ENCODE measurements at regions not wholly inside any gene's neighbourhood (a gene's known extent, or its start where the extent isn't known, plus 50 kb on each side); places are given as distances from the start of the nearest gene placed in this dataset.
"Not testable (repeated sequence)": the region's sequence is repeated elsewhere in the genome, so short reads cannot be mapped to it uniquely, and the experiment has no call there.

DNA sequence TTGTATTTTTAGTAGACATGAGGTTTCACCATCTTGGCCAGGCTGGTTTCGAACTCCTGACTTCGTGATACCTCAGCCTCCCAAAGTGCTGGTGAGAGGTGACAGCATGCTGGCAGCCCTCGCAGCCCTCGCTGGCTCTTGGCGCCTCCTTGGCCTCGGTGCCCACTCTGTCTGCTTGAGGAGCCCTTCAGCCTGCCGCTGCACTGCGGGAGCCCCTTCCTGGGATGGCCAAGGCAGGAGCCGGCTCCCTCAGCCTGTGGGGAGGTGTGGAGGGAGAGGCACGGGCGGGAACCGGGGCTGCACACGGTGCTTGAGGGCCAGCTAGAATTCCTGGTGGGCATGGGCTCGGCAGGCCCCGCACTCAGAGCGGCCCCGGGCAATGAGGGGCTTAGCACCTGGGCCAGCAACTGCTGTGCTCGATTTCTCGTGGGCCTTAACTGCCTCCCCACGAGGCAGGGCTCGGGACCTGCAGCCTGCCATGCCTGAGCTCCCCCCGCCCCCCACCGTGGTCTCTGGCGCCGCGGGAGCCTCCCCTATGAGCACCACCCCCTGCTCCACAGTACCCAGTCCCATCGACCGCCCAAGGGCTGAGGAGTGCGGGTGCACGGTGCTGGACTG, 96.5 kb upstream of the RHOBTB1 start:
- Histone ChIP-seq H3K4me3 (ENCODE audit: low read depth, low read length) (no peak overlapping the region), H3K27ac (no peak overlapping the region), H3K36me3 (no peaks in the 10 kb centered on the region), H3K9me3 (ENCODE audit: severe bottlenecking) (no peaks in the 10 kb centered on the region), H3K27me3 (ENCODE audit: insufficient read depth, low read depth, severe bottlenecking) (no peaks in the 10 kb centered on the region)
- DNase-seq, result no peak
- TF ChIP-seq, protein P1, sequence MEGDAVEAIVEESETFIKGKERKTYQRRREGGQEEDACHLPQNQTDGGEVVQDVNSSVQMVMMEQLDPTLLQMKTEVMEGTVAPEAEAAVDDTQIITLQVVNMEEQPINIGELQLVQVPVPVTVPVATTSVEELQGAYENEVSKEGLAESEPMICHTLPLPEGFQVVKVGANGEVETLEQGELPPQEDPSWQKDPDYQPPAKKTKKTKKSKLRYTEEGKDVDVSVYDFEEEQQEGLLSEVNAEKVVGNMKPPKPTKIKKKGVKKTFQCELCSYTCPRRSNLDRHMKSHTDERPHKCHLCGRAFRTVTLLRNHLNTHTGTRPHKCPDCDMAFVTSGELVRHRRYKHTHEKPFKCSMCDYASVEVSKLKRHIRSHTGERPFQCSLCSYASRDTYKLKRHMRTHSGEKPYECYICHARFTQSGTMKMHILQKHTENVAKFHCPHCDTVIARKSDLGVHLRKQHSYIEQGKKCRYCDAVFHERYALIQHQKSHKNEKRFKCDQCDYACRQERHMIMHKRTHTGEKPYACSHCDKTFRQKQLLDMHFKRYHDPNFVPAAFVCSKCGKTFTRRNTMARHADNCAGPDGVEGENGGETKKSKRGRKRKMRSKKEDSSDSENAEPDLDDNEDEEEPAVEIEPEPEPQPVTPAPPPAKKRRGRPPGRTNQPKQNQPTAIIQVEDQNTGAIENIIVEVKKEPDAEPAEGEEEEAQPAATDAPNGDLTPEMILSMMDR (IDR thresholded peaks at IDR 0.05; ENCODE audit: low read depth, low read length), result no peak

DNA sequence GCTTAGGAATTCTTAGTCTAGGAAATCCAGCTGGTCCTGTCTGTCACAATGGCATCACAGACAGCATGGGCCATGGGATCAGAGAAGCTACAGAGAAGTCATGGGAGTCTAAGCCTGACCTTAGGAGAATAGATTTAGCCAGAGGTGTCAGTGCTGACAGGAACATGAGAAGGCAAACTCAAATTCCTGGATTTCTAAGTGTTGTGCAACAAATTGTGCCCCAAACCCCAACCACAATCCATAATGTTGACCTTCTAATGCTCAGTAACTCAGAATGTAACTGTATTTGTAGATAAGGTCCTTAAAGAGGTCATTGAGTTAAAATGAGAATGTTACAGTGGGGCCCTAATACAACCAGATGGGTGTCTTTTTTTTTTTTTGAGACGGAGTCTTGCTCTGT, 95.9 kb upstream of the RHOBTB1 start:
- no peak overlapping the region for H3K27ac ChIP-seq
- no peak overlapping the region for H3K4me3 ChIP-seq (ENCODE audit: low read depth, low read length)
- no peaks in the 10 kb centered on the region for H3K27me3 ChIP-seq (ENCODE audit: insufficient read depth, low read depth, severe bottlenecking)
- DNase-seq, result no peak
- H3K36me3 ChIP-seq, result no peaks in the 10 kb centered on the region
- H3K9me3 ChIP-seq (ENCODE audit: severe bottlenecking), result no peaks in the 10 kb centered on the region
- TF ChIP-seq, protein P1 (IDR thresholded peaks at IDR 0.05; ENCODE audit: low read depth, low read length), result no peak

DNA sequence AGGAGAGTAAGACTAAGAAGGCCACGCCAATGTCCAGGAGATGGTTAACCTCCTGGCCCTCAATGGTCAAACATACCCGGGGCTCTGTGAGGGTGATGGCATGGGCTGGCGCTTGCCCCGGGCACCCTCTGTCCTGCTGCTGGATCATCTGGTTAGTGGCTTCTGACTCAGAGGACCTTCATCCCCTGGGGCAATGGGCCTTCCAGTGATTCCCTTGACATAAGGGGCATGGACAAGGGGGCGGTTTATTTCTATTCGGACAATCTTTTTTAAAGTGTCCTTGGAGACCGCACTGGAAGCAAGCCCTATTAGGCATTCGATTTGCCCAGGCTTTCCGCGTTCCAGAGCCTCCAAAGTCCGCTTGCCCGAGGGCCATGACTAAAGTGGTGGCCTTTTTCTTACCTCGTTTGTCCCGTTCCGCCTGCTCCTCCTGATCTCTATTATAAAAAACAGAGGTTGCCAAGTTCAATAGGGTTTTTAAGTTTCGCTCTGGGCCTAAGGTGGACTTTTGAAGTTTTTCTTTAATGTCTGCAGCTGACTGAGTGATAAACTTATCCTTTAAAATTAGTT, 93.4 kb upstream of the RHOBTB1 start:
- not testable (repeated sequence) for H3K9me3 ChIP-seq (ENCODE audit: severe bottlenecking); H3K27ac ChIP-seq; H3K27me3 ChIP-seq (ENCODE audit: insufficient read depth, low read depth, severe bottlenecking); H3K36me3 ChIP-seq; H3K4me3 ChIP-seq (ENCODE audit: low read depth, low read length); DNase-seq

DNA sequence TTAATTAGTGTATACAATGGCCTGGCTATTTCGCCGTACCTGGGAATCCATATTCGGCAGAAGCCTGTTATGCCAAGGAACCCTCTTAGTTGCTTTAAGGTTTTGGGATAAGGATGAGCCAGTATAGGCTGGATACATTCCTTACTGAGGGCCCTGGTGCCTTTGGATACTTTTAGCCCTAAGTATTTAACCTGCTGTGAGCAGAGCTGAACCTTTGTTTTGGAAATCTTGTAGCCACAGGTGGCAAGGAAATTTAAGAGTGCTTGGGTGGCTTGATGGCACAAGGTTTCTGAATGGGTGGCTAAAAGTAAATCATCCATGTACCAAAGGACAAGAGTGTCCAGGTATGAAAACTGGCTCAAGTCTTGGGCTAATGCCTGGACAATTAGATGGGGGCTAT, 92.2 kb upstream of the RHOBTB1 start:
- DNase-seq; H3K9me3 ChIP-seq (ENCODE audit: severe bottlenecking); H3K27ac ChIP-seq; H3K36me3 ChIP-seq; H3K27me3 ChIP-seq (ENCODE audit: insufficient read depth, low read depth, severe bottlenecking); H3K4me3 ChIP-seq (ENCODE audit: low read depth, low read length): not testable (repeated sequence)

DNA sequence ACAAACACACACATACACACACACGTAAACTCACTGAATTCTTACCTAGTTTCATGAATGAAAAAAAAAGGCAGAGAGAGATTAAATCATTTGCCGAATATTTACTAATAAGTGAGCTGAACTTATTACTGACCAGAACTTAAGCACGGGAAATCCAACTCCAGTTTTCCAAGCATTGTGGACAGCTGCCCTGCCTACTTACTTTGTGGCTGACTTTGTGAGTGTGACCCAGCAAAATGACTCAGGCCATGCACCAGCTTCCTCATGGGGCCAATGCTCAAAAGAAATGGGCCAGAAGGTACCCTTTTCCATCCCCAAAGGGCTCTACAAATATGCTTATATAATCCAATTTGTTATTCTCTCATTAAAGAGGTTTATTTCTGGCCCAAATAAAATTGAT, 87.4 kb upstream of the RHOBTB1 start:
- no peak overlapping the region for H3K27ac ChIP-seq
- DNase-seq, result no peak
- no peaks in the 10 kb centered on the region for H3K9me3 ChIP-seq (ENCODE audit: severe bottlenecking)
- no peak overlapping the region for H3K4me3 ChIP-seq (ENCODE audit: low read depth, low read length)
- TF ChIP-seq, protein P1 (IDR thresholded peaks at IDR 0.05; ENCODE audit: low read depth, low read length), result no peak
- no peaks in the 10 kb centered on the region for H3K36me3 ChIP-seq
- H3K27me3 ChIP-seq (ENCODE audit: insufficient read depth, low read depth, severe bottlenecking), result no peaks in the 10 kb centered on the region

DNA sequence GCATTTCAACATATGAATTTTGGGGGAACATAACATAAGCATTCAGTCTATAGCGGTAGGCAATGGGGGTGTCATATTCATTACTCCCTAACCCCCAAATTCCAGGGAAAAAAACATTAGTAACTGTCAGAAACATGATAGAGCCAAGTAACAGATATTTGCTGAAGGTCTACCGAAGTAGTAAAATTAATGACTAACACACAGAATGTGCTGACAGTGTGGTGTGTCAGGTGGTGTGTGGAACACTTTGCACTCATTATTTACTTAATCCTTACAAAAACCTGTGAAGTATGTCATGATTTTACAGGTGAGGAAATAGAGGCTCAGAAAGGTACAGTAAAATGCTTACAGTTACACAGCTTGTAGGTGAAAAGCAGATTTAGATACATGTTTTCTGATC, 85.4 kb upstream of the RHOBTB1 start:
- Histone ChIP-seq H3K27me3 (ENCODE audit: insufficient read depth, low read depth, severe bottlenecking) (no peaks in the 10 kb centered on the region), H3K4me3 (ENCODE audit: low read depth, low read length) (no peak overlapping the region), H3K36me3 (no peaks in the 10 kb centered on the region), H3K27ac (no peak overlapping the region), H3K9me3 (ENCODE audit: severe bottlenecking) (no peaks in the 10 kb centered on the region)
- TF ChIP-seq, protein P1 (IDR thresholded peaks at IDR 0.05; ENCODE audit: low read depth, low read length), result no peak
- DNase-seq, result no peak

DNA sequence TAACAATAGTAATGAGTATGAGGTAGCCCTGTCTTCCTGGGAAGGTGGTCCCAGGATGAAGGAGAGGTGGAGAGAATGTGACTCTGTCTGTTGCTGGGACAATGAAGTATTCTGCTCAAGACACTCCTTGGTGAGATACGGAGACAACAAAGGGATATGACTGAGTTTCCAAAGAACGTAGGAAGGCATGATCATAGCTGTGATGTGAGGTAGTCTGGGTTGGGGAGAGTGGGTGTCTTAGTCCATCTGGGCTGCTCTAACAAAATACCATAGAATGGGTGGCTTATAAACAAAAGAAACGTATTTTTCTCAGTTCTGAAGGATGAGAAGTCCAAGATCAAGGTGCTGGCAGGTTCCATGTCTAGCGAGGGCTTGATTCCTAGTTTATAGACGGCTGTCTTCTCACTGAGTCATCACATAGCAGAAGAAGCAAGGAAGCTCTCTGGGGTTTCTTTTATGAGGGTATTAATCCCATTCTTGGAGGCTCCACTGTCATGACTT, 84.9 kb upstream of the RHOBTB1 start:
- Histone ChIP-seq H3K27ac (no peak overlapping the region), H3K27me3 (ENCODE audit: insufficient read depth, low read depth, severe bottlenecking) (no peaks in the 10 kb centered on the region), H3K4me3 (ENCODE audit: low read depth, low read length) (no peak overlapping the region), H3K9me3 (ENCODE audit: severe bottlenecking) (no peaks in the 10 kb centered on the region), H3K36me3 (no peaks in the 10 kb centered on the region)
- no peak for DNase-seq
- TF ChIP-seq, protein P1 (IDR thresholded peaks at IDR 0.05; ENCODE audit: low read depth, low read length), result no peak
